ENCODE measurements at regions not wholly inside any gene's neighbourhood (a gene's known extent, or its start where the extent isn't known, plus 50 kb on each side); places are given as distances from the start of the nearest gene placed in this dataset.

DNA sequence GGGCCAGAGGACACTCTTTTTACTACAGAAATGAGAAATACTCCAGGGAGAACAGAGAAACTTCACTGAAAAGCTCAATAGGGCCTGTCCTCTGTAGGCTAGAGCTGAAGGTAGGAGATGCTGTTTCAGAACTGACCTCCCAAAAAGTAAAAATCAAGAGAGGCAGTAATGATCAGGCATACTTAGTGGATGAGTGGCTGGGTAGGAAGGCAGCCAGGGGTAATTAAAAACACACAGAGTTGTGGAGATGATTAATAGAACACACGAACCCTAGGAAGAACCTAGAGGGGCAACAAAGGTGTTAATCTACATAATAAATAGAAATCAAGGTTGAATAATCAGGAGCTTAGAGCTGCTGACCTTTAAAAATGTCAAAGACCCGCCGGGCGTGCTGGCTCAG, 582.4 kb upstream of the ADGRL3 start:
- ChIA-PET POLR2A (no interaction called here), CTCF (interaction anchor here (0.7 kb wide), 1 partner anchor 416 kb away, joined by 4 read pairs; no protein-coding TSS in a partner anchor)
- no peak overlapping the region for H3K27ac Mint-ChIP-seq
- H3K36me3 Mint-ChIP-seq, result peaks cover 6% of the 10 kb centered on the region
- no peaks in the 10 kb centered on the region for H3K4me1 Mint-ChIP-seq
- no peak for ATAC-seq
- TF ChIP-seq NFE2L1 (CRISPR knock-in tag; IDR thresholded peaks at IDR 0.05) (no peak), IRF1 (CRISPR knock-in tag; IDR thresholded peaks at IDR 0.05) (no peak), MLX (CRISPR knock-in tag; IDR thresholded peaks at IDR 0.05) (no peak), GTF2I (CRISPR knock-in tag; conservative IDR thresholded peaks at IDR 0.05) (no peak), E2F1 (CRISPR knock-in tag; IDR thresholded peaks at IDR 0.05) (no peak)
- TF ChIP-seq, protein P1, sequence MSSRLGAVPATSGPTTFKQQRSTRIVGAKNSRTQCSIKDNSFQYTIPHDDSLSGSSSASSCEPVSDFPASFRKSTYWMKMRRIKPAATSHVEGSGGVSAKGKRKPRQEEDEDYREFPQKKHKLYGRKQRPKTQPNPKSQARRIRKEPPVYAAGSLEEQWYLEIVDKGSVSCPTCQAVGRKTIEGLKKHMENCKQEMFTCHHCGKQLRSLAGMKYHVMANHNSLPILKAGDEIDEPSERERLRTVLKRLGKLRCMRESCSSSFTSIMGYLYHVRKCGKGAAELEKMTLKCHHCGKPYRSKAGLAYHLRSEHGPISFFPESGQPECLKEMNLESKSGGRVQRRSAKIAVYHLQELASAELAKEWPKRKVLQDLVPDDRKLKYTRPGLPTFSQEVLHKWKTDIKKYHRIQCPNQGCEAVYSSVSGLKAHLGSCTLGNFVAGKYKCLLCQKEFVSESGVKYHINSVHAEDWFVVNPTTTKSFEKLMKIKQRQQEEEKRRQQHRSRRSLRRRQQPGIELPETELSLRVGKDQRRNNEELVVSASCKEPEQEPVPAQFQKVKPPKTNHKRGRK (CRISPR knock-in tag; IDR thresholded peaks at IDR 0.05; ENCODE audit: borderline replicate concordance), result no peak
- H3K4me3 Mint-ChIP-seq, result no peak overlapping the region
- DNase-seq (ENCODE audit: low spot score), result no peak
- H3K9me3 Mint-ChIP-seq, result peaks cover 29% of the 10 kb centered on the region
- H3K27me3 Mint-ChIP-seq (ENCODE audit: low read depth), result no peaks in the 10 kb centered on the region

DNA sequence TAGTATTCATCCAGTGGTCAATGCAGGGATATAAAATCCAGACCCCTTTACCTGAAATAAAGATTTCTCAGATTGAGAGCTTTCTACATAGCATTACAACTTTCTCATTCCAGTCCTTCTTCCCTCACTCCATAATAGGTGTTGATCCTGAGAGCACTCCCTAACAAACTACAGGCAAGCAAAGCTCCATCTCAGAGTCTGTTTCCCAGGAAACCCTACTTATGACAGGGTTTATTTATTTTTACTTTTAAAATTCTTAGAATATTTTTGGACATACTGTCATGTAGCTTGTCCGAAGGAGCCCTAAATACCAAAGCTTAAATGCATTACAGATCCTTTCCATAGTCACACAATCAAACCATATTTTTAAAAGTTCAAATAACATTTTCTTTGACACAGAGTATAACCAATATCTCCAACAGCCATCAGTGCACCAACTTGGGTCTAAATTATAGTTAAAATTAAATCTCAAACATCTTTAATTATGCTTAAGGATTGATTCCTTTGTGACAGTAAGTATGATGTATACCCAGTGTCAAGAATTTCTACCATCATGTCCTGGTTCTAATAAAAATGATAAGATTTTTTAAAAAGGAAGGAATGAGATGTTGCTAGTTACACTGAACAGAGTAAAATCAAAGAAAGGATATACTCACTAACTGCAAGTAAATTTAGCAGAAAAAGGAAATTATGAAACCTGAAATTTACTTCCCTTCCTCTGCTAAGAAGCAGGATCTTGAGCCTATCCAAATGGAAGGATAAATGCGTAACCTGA, 580.4 kb upstream of the ADGRL3 start:
- Mint-ChIP-seq H3K4me1 (no peaks in the 10 kb centered on the region), H3K36me3 (peaks cover 6% of the 10 kb centered on the region), H3K27ac (no peak overlapping the region), H3K4me3 (no peak overlapping the region), H3K27me3 (ENCODE audit: low read depth) (no peaks in the 10 kb centered on the region), H3K9me3 (peaks cover 21% of the 10 kb centered on the region)
- ChIA-PET CTCF (no interaction called here), POLR2A (no interaction called here)
- DNase-seq (ENCODE audit: low spot score) (no peak), ATAC-seq (no peak)
- TF ChIP-seq RELA (CRISPR knock-in tag; IDR thresholded peaks at IDR 0.05; ENCODE audit: borderline replicate concordance) (no peak), MYBL2 (CRISPR knock-in tag; IDR thresholded peaks at IDR 0.05) (no peak), JUN (CRISPR knock-in tag; IDR thresholded peaks at IDR 0.05) (no peak), ZSCAN18 (CRISPR knock-in tag; IDR thresholded peaks at IDR 0.05) (no peak), GTF2I (CRISPR knock-in tag; conservative IDR thresholded peaks at IDR 0.05) (no peak), ESRRA (CRISPR knock-in tag; IDR thresholded peaks at IDR 0.05; ENCODE audit: borderline replicate concordance) (no peak), SMAD4 (CRISPR knock-in tag; IDR thresholded peaks at IDR 0.05) (no peak), TEAD1 (CRISPR knock-in tag; IDR thresholded peaks at IDR 0.05) (no peak), NFYB (CRISPR knock-in tag; conservative IDR thresholded peaks at IDR 0.05; ENCODE audit: low read depth) (no peak)
- TF ChIP-seq, protein P2, sequence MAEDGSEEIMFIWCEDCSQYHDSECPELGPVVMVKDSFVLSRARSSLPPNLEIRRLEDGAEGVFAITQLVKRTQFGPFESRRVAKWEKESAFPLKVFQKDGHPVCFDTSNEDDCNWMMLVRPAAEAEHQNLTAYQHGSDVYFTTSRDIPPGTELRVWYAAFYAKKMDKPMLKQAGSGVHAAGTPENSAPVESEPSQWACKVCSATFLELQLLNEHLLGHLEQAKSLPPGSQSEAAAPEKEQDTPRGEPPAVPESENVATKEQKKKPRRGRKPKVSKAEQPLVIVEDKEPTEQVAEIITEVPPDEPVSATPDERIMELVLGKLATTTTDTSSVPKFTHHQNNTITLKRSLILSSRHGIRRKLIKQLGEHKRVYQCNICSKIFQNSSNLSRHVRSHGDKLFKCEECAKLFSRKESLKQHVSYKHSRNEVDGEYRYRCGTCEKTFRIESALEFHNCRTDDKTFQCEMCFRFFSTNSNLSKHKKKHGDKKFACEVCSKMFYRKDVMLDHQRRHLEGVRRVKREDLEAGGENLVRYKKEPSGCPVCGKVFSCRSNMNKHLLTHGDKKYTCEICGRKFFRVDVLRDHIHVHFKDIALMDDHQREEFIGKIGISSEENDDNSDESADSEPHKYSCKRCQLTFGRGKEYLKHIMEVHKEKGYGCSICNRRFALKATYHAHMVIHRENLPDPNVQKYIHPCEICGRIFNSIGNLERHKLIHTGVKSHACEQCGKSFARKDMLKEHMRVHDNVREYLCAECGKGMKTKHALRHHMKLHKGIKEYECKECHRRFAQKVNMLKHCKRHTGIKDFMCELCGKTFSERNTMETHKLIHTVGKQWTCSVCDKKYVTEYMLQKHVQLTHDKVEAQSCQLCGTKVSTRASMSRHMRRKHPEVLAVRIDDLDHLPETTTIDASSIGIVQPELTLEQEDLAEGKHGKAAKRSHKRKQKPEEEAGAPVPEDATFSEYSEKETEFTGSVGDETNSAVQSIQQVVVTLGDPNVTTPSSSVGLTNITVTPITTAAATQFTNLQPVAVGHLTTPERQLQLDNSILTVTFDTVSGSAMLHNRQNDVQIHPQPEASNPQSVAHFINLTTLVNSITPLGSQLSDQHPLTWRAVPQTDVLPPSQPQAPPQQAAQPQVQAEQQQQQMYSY (CRISPR knock-in tag; IDR thresholded peaks at IDR 0.05), result no peak
- TF ChIP-seq, protein P3, sequence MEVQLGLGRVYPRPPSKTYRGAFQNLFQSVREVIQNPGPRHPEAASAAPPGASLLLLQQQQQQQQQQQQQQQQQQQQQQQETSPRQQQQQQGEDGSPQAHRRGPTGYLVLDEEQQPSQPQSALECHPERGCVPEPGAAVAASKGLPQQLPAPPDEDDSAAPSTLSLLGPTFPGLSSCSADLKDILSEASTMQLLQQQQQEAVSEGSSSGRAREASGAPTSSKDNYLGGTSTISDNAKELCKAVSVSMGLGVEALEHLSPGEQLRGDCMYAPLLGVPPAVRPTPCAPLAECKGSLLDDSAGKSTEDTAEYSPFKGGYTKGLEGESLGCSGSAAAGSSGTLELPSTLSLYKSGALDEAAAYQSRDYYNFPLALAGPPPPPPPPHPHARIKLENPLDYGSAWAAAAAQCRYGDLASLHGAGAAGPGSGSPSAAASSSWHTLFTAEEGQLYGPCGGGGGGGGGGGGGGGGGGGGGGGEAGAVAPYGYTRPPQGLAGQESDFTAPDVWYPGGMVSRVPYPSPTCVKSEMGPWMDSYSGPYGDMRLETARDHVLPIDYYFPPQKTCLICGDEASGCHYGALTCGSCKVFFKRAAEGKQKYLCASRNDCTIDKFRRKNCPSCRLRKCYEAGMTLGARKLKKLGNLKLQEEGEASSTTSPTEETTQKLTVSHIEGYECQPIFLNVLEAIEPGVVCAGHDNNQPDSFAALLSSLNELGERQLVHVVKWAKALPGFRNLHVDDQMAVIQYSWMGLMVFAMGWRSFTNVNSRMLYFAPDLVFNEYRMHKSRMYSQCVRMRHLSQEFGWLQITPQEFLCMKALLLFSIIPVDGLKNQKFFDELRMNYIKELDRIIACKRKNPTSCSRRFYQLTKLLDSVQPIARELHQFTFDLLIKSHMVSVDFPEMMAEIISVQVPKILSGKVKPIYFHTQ (CRISPR knock-in tag; IDR thresholded peaks at IDR 0.05), result no peak

All from WTC11 (cell line).